Gastroesophageal sphincter (tissue), 3 donors: ENCODE measurements at regions not wholly inside any gene's neighbourhood (a gene's known extent, or its start where the extent isn't known, plus 50 kb on each side); places are given as distances from the start of the nearest gene placed in this dataset.

Experiments used
- EP300 ChIP-seq: sonication (generic); formaldehyde crosslinking; IDR thresholded peaks from one replicate; pipeline ENCODE4 v1.6.1; 2017; ENCODE audit warnings: antibody characterized with exemption, mild to moderate bottlenecking
- POLR2A ChIP-seq, 2 donors: fragments of 450-650 bp; IDR thresholded peaks; one replicate each; pipeline ENCODE4 v1.6.1; 2017; ENCODE audit warnings: antibody characterized with exemption in 2 of 2, mild to moderate bottlenecking in 2 of 2, moderate library complexity in 1 of 2
- POLR2AphosphoS5 ChIP-seq: sonication (generic); formaldehyde crosslinking; IDR thresholded peaks from one replicate; pipeline ENCODE4 v1.6.1; 2017; ENCODE audit warnings: antibody characterized with exemption
- TF ChIP-seq, protein P1 (sequence below), 4 experiments: fragments of 200-600 bp in 2 of 4; fragments of 450-650 bp in 2 of 4; sonication (generic) in 1 of 4; IDR thresholded peaks; one replicate each; pipeline ENCODE4 v1.5.1; 2017 to 2019; ENCODE audit warnings: antibody characterized with exemption in 4 of 4, mild to moderate bottlenecking in 2 of 4, moderate library complexity in 2 of 4

- TF ChIP-seq, protein P1, sequence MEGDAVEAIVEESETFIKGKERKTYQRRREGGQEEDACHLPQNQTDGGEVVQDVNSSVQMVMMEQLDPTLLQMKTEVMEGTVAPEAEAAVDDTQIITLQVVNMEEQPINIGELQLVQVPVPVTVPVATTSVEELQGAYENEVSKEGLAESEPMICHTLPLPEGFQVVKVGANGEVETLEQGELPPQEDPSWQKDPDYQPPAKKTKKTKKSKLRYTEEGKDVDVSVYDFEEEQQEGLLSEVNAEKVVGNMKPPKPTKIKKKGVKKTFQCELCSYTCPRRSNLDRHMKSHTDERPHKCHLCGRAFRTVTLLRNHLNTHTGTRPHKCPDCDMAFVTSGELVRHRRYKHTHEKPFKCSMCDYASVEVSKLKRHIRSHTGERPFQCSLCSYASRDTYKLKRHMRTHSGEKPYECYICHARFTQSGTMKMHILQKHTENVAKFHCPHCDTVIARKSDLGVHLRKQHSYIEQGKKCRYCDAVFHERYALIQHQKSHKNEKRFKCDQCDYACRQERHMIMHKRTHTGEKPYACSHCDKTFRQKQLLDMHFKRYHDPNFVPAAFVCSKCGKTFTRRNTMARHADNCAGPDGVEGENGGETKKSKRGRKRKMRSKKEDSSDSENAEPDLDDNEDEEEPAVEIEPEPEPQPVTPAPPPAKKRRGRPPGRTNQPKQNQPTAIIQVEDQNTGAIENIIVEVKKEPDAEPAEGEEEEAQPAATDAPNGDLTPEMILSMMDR (IDR thresholded peaks at IDR 0.05), result no peak
- TF ChIP-seq POLR2A (IDR thresholded peaks at IDR 0.05) (no peak), POLR2AphosphoS5 (no peak), EP300 (no peak)
Observed at GRCh38 chr15:38893925-38894242, 329.3 kb upstream of the RASGRP1 start.
